Naive thymus-derived CD4-positive, alpha-beta T cell (primary cell): ENCODE measurements at regions not wholly inside any gene's neighbourhood (a gene's known extent, or its start where the extent isn't known, plus 50 kb on each side); places are given as distances from the start of the nearest gene placed in this dataset.
"Not testable (repeated sequence)": the region's sequence is repeated elsewhere in the genome, so short reads cannot be mapped to it uniquely, and the experiment has no call there.

Experiments used
- ATAC-seq: fragments of 150-1000 bp; cut with Tn5 transposase; 2 replicates; pipeline ENCODE4 v1.10.0; 2021; ENCODE audit warnings: mild to moderate bottlenecking, moderate library complexity
- CTCF ChIA-PET: fragments of 350-600 bp; sonication (Branson Sonifier 250); formaldehyde crosslinking; loops from one replicate; lab custom pipeline; 2021; ENCODE audit warnings: antibody characterized with exemption; lab: Charles Lee
- POLR2A ChIA-PET: fragments of 350-600 bp; sonication (Branson Sonifier 250); formaldehyde crosslinking; loops from one replicate; lab custom pipeline; 2021; ENCODE audit warnings: antibody characterized with exemption, inconsistent platforms; lab: Charles Lee
- DNase-seq, 9 donors: peaks; one replicate each; pipeline versions ENCODE4 v3.0.0 to v3.0.0-alpha.2; 2020 to 2022; ENCODE audit warnings: mixed read lengths in 1 of 9
- H3K27ac ChIP-seq: one replicate; pipeline ENCODE4 v1.7.0; 2013; ENCODE audit warnings: mild to moderate bottlenecking, low read depth, low read length, moderate library complexity
- H3K27me3 ChIP-seq, 2 donors: one replicate each; pipeline ENCODE4 v1.7.0; 2013; ENCODE audit warnings: low read length in 2 of 2, mild to moderate bottlenecking in 2 of 2, moderate library complexity in 2 of 2; ENCODE audit not compliant: control insufficient read depth in 2 of 2, insufficient read depth in 2 of 2
- H3K36me3 ChIP-seq, 3 experiments: 1 replicate in 2 of 3; 2 replicates in 1 of 3; pipeline ENCODE4 v1.7.0; 2013; ENCODE audit warnings: low read length in 3 of 3, mild to moderate bottlenecking in 3 of 3, moderate library complexity in 1 of 3; ENCODE audit not compliant: insufficient read depth in 3 of 3, control insufficient read depth in 2 of 3
- H3K4me1 ChIP-seq, 2 donors: one replicate each; pipeline ENCODE4 v1.7.0; 2013; ENCODE audit warnings: low read length in 2 of 2, mild to moderate bottlenecking in 2 of 2, moderate library complexity in 1 of 2; ENCODE audit not compliant: control insufficient read depth in 2 of 2, insufficient read depth in 2 of 2
- H3K4me3 ChIP-seq: 2 replicates; pipeline ENCODE4 v1.7.0; 2013; ENCODE audit warnings: mild to moderate bottlenecking, low read length
- H3K9me3 ChIP-seq, 3 experiments: 1 replicate in 2 of 3; 2 replicates in 1 of 3; pipeline ENCODE4 v1.7.0; 2013; ENCODE audit warnings: low read length in 3 of 3; ENCODE audit not compliant: control insufficient read depth in 2 of 3
- H3K27ac Mint-ChIP-seq, 9 donors: one replicate each; pipeline ENCODE4 v1.8.0; 2020 to 2022; ENCODE audit warnings: mixed read lengths in 9 of 9, mild to moderate bottlenecking in 8 of 9, moderate library complexity in 5 of 9, inconsistent platforms in 2 of 9
- H3K27me3 Mint-ChIP-seq, 5 donors: one replicate each; pipeline ENCODE4 v1.8.0; 2021 to 2022; ENCODE audit warnings: mixed read lengths in 5 of 5, mild to moderate bottlenecking in 1 of 5
- H3K36me3 Mint-ChIP-seq, 5 donors: one replicate each; pipeline ENCODE4 v1.8.0; 2020 to 2022; ENCODE audit warnings: mixed read lengths in 5 of 5, mild to moderate bottlenecking in 3 of 5, inconsistent platforms in 1 of 5
- H3K4me1 Mint-ChIP-seq, 7 donors: one replicate each; pipeline ENCODE4 v1.8.0; 2020 to 2022; ENCODE audit warnings: mixed read lengths in 7 of 7, mild to moderate bottlenecking in 3 of 7, inconsistent platforms in 1 of 7
- H3K4me3 Mint-ChIP-seq, 10 donors: one replicate each; pipeline ENCODE4 v1.8.0; 2020 to 2022; ENCODE audit warnings: mild to moderate bottlenecking in 10 of 10, mixed read lengths in 10 of 10, moderate library complexity in 6 of 10, inconsistent platforms in 2 of 10
- H3K9me3 Mint-ChIP-seq, 11 donors: one replicate each; pipeline ENCODE4 v1.8.0; 2020 to 2022; ENCODE audit warnings: mixed read lengths in 11 of 11, mild to moderate bottlenecking in 4 of 11, inconsistent platforms in 1 of 11, moderate library complexity in 1 of 11
- intact Hi-C, 2 donors: fragments of 100-400 bp; cut with micrococcal nuclease; formaldehyde crosslinking; loops; one replicate each; pipeline ENCODE4 v1.15.1; 2023

- H3K4me1 Mint-ChIP-seq, H3K27ac ChIP-seq, POLR2A ChIA-PET, H3K36me3 ChIP-seq, H3K4me3 Mint-ChIP-seq, H3K4me3 ChIP-seq, H3K27me3 Mint-ChIP-seq, ATAC-seq, H3K36me3 Mint-ChIP-seq, H3K9me3 ChIP-seq, CTCF ChIA-PET, DNase-seq, H3K27me3 ChIP-seq, H3K4me1 ChIP-seq, H3K27ac Mint-ChIP-seq, intact Hi-C loops: not testable (repeated sequence)
- peaks cover 0 to 11% (median 0%) of the 10 kb centered on the region in 11 donors for H3K9me3 Mint-ChIP-seq
Measured at GRCh38 chr14:48258703-48259102, 583.3 kb upstream of the MDGA2 start.

GRCh38 chr14:48253020-48253419 is 577.6 kb upstream of the MDGA2 start:
- no peaks in the 10 kb centered on the region for H3K36me3 ChIP-seq
- Mint-ChIP-seq H3K36me3 (no peaks in the 10 kb centered on the region), H3K9me3 (peaks cover 0 to 4% (median 0%) of the 10 kb centered on the region in 11 donors), H3K27me3 (no peaks in the 10 kb centered on the region), H3K4me1 (no peaks in the 10 kb centered on the region), H3K27ac (no peak overlapping the region), H3K4me3 (no peak overlapping the region)
- DNase-seq: no peak
- H3K4me3 ChIP-seq: no peak overlapping the region
- ChIA-PET CTCF (no interaction called here), POLR2A (no interaction called here)
- no peaks in the 10 kb centered on the region for H3K27me3 ChIP-seq
- no peaks in the 10 kb centered on the region for H3K9me3 ChIP-seq
- no peak for ATAC-seq
- H3K4me1 ChIP-seq: no peaks in the 10 kb centered on the region
- no peak overlapping the region for H3K27ac ChIP-seq
- intact Hi-C loops: no loop called here

- Histone ChIP-seq H3K4me3 (no peak overlapping the region), H3K9me3 (no peaks in the 10 kb centered on the region), H3K27me3 (no peaks in the 10 kb centered on the region), H3K4me1 (no peaks in the 10 kb centered on the region), H3K27ac (no peak overlapping the region), H3K36me3 (no peaks in the 10 kb centered on the region)
- no peak for DNase-seq
- ATAC-seq: no peak
- intact Hi-C loops: no loop called here
- Mint-ChIP-seq H3K4me1 (no peaks in the 10 kb centered on the region), H3K9me3 (peaks cover 0 to 4% (median 0%) of the 10 kb centered on the region in 11 donors), H3K4me3 (no peak overlapping the region), H3K27me3 (no peaks in the 10 kb centered on the region), H3K36me3 (no peaks in the 10 kb centered on the region), H3K27ac (no peak overlapping the region)
- ChIA-PET POLR2A (no interaction called here), CTCF (no interaction called here)
Measured at GRCh38 chr14:48251290-48251689, 575.9 kb upstream of the MDGA2 start.

GRCh38 chr14:48250575-48250974 is 575.2 kb upstream of the MDGA2 start:
- no peak overlapping the region for H3K27ac Mint-ChIP-seq
- no peaks in the 10 kb centered on the region for H3K4me1 ChIP-seq
- DNase-seq (no peak), ATAC-seq (no peak)
- H3K36me3 ChIP-seq: no peaks in the 10 kb centered on the region
- H3K27me3 Mint-ChIP-seq: no peaks in the 10 kb centered on the region
- peaks cover 0 to 4% (median 0%) of the 10 kb centered on the region in 11 donors for H3K9me3 Mint-ChIP-seq
- ChIA-PET CTCF (no interaction called here), POLR2A (no interaction called here)
- H3K36me3 Mint-ChIP-seq: no peaks in the 10 kb centered on the region
- H3K4me1 Mint-ChIP-seq: no peaks in the 10 kb centered on the region
- H3K9me3 ChIP-seq: no peaks in the 10 kb centered on the region
- intact Hi-C loops: no loop called here
- no peak overlapping the region for H3K4me3 ChIP-seq
- no peak overlapping the region for H3K4me3 Mint-ChIP-seq
- H3K27ac ChIP-seq: no peak overlapping the region
- H3K27me3 ChIP-seq: no peaks in the 10 kb centered on the region

- Mint-ChIP-seq H3K27ac (no peak overlapping the region), H3K9me3 (peaks cover 0 to 3% (median 0%) of the 10 kb centered on the region in 11 donors), H3K36me3 (no peaks in the 10 kb centered on the region), H3K4me3 (no peak overlapping the region), H3K27me3 (no peaks in the 10 kb centered on the region), H3K4me1 (no peaks in the 10 kb centered on the region)
- ATAC-seq (no peak), DNase-seq (no peak)
- ChIA-PET CTCF (no interaction called here), POLR2A (no interaction called here)
- H3K4me3 ChIP-seq: no peak overlapping the region
- H3K36me3 ChIP-seq: no peaks in the 10 kb centered on the region
- H3K27me3 ChIP-seq: no peaks in the 10 kb centered on the region
- H3K4me1 ChIP-seq: no peaks in the 10 kb centered on the region
- no peaks in the 10 kb centered on the region for H3K9me3 ChIP-seq
- intact Hi-C loops: no loop called here
- H3K27ac ChIP-seq: no peak overlapping the region
Measured at GRCh38 chr14:48247977-48248376, 572.6 kb upstream of the MDGA2 start.

- no peak overlapping the region for H3K4me3 ChIP-seq
- no peak overlapping the region for H3K4me3 Mint-ChIP-seq
- no peak for DNase-seq
- no peak for ATAC-seq
- H3K9me3 ChIP-seq: no peaks in the 10 kb centered on the region
- no peaks in the 10 kb centered on the region for H3K27me3 Mint-ChIP-seq
- intact Hi-C loops: no loop called here
- peaks cover 0 to 5% (median 0%) of the 10 kb centered on the region in 11 donors for H3K9me3 Mint-ChIP-seq
- H3K27me3 ChIP-seq: no peaks in the 10 kb centered on the region
- H3K27ac Mint-ChIP-seq: no peak overlapping the region
- ChIA-PET CTCF (no interaction called here), POLR2A (no interaction called here)
- no peaks in the 10 kb centered on the region for H3K36me3 Mint-ChIP-seq
- no peaks in the 10 kb centered on the region for H3K4me1 Mint-ChIP-seq
- no peak overlapping the region for H3K27ac ChIP-seq
- H3K4me1 ChIP-seq: no peaks in the 10 kb centered on the region
- no peaks in the 10 kb centered on the region for H3K36me3 ChIP-seq
Measured at GRCh38 chr14:48243900-48244299, 568.5 kb upstream of the MDGA2 start.

GRCh38 chr14:48229091-48229490 is 553.7 kb upstream of the MDGA2 start:
- no peaks in the 10 kb centered on the region for H3K36me3 Mint-ChIP-seq
- peaks cover 2 to 7% (median 5%) of the 10 kb centered on the region in 11 donors for H3K9me3 Mint-ChIP-seq
- no peak overlapping the region for H3K4me3 Mint-ChIP-seq
- intact Hi-C loops: no loop called here
- ChIA-PET CTCF (no interaction called here), POLR2A (no interaction called here)
- no peak for ATAC-seq
- H3K27me3 ChIP-seq: no peaks in the 10 kb centered on the region
- H3K27me3 Mint-ChIP-seq: no peaks in the 10 kb centered on the region
- H3K4me1 ChIP-seq: no peaks in the 10 kb centered on the region
- no peaks in the 10 kb centered on the region for H3K4me1 Mint-ChIP-seq
- H3K4me3 ChIP-seq: no peak overlapping the region
- no peaks in the 10 kb centered on the region for H3K9me3 ChIP-seq
- no peaks in the 10 kb centered on the region for H3K36me3 ChIP-seq
- no peak overlapping the region for H3K27ac Mint-ChIP-seq
- no peak for DNase-seq
- no peak overlapping the region for H3K27ac ChIP-seq
